PC-3 (cell line): ENCODE measurements at regions not wholly inside any gene's neighbourhood (a gene's known extent, or its start where the extent isn't known, plus 50 kb on each side); places are given as distances from the start of the nearest gene placed in this dataset.

Experiments used
- EZH2 ChIP-seq: fragments of 300-600 bp; sonication (generic); IDR thresholded peaks from one replicate; pipeline ENCODE4 v1.6.1; 2017; ENCODE audit warnings: antibody characterized with exemption, mild to moderate bottlenecking, low read length; ENCODE audit not compliant: unreplicated experiment
- EZH2phosphoT487 ChIP-seq: fragments of 300-600 bp; sonication (generic); IDR thresholded peaks from 2 replicates; pipeline ENCODE4 v1.6.1; 2018; ENCODE audit warnings: mild to moderate bottlenecking, antibody characterized with exemption, low read length, borderline replicate concordance
- TF ChIP-seq, protein P1 (sequence below): fragments of 300-600 bp; sonication (generic); conservative IDR thresholded peaks from 2 replicates; pipeline ENCODE4 v1.5.1; 2017; ENCODE audit warnings: antibody characterized with exemption, low read depth, mild to moderate bottlenecking, low read length

DNA sequence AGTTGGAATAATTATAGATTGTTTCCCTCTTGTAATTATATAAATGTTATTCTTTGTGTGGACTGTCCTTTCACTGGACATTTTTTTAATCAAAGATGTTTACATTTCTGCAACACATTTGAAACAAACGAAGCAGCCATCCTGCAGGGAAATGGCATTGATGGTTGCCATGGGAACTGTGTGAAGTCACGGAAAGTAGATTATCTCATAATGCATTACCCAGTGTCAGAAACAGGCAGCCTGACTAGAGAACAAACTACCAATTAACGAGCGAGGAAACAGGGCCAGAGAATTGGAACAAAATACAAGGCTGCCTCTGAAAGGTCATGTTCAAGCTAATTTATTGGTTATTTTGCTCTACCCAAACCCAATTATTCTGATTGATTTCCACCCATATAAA lies 96.9 kb upstream of the LARGE1 start:
- TF ChIP-seq EZH2phosphoT487 (no peak), EZH2 (no peak)
- TF ChIP-seq, protein P1, sequence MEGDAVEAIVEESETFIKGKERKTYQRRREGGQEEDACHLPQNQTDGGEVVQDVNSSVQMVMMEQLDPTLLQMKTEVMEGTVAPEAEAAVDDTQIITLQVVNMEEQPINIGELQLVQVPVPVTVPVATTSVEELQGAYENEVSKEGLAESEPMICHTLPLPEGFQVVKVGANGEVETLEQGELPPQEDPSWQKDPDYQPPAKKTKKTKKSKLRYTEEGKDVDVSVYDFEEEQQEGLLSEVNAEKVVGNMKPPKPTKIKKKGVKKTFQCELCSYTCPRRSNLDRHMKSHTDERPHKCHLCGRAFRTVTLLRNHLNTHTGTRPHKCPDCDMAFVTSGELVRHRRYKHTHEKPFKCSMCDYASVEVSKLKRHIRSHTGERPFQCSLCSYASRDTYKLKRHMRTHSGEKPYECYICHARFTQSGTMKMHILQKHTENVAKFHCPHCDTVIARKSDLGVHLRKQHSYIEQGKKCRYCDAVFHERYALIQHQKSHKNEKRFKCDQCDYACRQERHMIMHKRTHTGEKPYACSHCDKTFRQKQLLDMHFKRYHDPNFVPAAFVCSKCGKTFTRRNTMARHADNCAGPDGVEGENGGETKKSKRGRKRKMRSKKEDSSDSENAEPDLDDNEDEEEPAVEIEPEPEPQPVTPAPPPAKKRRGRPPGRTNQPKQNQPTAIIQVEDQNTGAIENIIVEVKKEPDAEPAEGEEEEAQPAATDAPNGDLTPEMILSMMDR: no peak
